Gastroesophageal sphincter (tissue), 4 donors: ENCODE measurements at regions not wholly inside any gene's neighbourhood (a gene's known extent, or its start where the extent isn't known, plus 50 kb on each side); places are given as distances from the start of the nearest gene placed in this dataset.
"Not testable (repeated sequence)": the region's sequence is repeated elsewhere in the genome, so short reads cannot be mapped to it uniquely, and the experiment has no call there.

Experiments
- ATAC-seq: fragments of 150-250 bp; one replicate; pipeline ENCODE4 v1.9.1; 2016; ENCODE audit warnings: mild to moderate bottlenecking, moderate library complexity
- H3K27ac ChIP-seq, 4 donors: fragments of 200-600 bp; sonication (generic) in 3 of 4; 1 replicate in 3 of 4; 2 replicates in 1 of 4; pipeline ENCODE4 v1.5.1; 2016 to 2019
- H3K27me3 ChIP-seq: fragments of 200-600 bp; sonication (generic); one replicate; pipeline ENCODE4 v1.5.1; 2019
- H3K36me3 ChIP-seq, 2 donors: fragments of 200-600 bp; sonication (generic); one replicate each; pipeline ENCODE4 v1.5.1; 2019; ENCODE audit warnings: control low read depth in 1 of 2
- H3K4me1 ChIP-seq, 3 donors: fragments of 200-600 bp; sonication (generic); 1 replicate in 2 of 3; 2 replicates in 1 of 3; pipeline ENCODE4 v1.5.1; 2016 to 2019; ENCODE audit warnings: control low read depth in 2 of 3
- H3K4me3 ChIP-seq, 2 donors: fragments of 200-600 bp; sonication (generic); one replicate each; pipeline ENCODE4 v1.5.1; 2019; ENCODE audit warnings: mild to moderate bottlenecking in 1 of 2, moderate library complexity in 1 of 2
- H3K9me3 ChIP-seq, 3 donors: fragments of 200-600 bp; sonication (generic); one replicate each; pipeline ENCODE4 v1.5.1; 2017 to 2019; ENCODE audit warnings: control low read depth in 2 of 3
- EP300 ChIP-seq: sonication (generic); formaldehyde crosslinking; IDR thresholded peaks from one replicate; pipeline ENCODE4 v1.6.1; 2017; ENCODE audit warnings: antibody characterized with exemption, mild to moderate bottlenecking
- POLR2A ChIP-seq, 2 donors: fragments of 450-650 bp; IDR thresholded peaks; one replicate each; pipeline ENCODE4 v1.6.1; 2017; ENCODE audit warnings: antibody characterized with exemption in 2 of 2, mild to moderate bottlenecking in 2 of 2, moderate library complexity in 1 of 2
- POLR2AphosphoS5 ChIP-seq: sonication (generic); formaldehyde crosslinking; IDR thresholded peaks from one replicate; pipeline ENCODE4 v1.6.1; 2017; ENCODE audit warnings: antibody characterized with exemption
- WGBS, 2 donors: methylation state at CpG; one replicate each; pipeline ENCODE4 v1.1.5; 2018; ENCODE audit warnings: low coverage in 1 of 2; 5-methylcytosine and 5-hydroxymethylcytosine counted together
- small RNA-seq, 4 donors: library from RNA; depleted of rRNA; stranded (forward); fragments of <200 nt; gene quantifications; one replicate each; pipeline ENCODE3, GENCODE V24; 2016
- TF ChIP-seq, protein P1 (sequence below), 4 experiments: fragments of 200-600 bp in 2 of 4; fragments of 450-650 bp in 2 of 4; sonication (generic) in 1 of 4; IDR thresholded peaks; one replicate each; pipeline ENCODE4 v1.5.1; 2017 to 2019; ENCODE audit warnings: antibody characterized with exemption in 4 of 4, mild to moderate bottlenecking in 2 of 4, moderate library complexity in 2 of 4

DNA sequence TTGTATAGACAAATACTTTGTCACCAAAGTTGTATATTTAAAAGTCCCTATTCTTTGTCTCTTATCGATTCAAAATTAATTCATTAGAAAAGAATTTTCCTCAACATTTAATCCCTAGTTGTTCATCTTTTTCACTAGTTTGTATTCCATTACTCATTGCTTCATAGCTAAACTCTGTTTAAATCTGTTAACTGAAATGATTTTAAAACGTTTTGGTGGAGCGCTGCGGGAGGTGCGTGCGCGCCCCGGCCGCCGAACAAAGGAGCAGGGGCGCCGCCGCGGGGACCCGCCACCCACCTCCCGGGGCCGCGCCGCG is 56.4 kb upstream of the GOLGA8A start:
- no peak for ATAC-seq
- H3K4me1 ChIP-seq: peaks cover 0 to 28% (median 0%) of the 10 kb centered on the region in 3 donors
- TF ChIP-seq POLR2AphosphoS5: no peak
- TF ChIP-seq EP300: no peak
- no peak for TF ChIP-seq POLR2A (IDR thresholded peaks at IDR 0.05)
- TF ChIP-seq, protein P1, sequence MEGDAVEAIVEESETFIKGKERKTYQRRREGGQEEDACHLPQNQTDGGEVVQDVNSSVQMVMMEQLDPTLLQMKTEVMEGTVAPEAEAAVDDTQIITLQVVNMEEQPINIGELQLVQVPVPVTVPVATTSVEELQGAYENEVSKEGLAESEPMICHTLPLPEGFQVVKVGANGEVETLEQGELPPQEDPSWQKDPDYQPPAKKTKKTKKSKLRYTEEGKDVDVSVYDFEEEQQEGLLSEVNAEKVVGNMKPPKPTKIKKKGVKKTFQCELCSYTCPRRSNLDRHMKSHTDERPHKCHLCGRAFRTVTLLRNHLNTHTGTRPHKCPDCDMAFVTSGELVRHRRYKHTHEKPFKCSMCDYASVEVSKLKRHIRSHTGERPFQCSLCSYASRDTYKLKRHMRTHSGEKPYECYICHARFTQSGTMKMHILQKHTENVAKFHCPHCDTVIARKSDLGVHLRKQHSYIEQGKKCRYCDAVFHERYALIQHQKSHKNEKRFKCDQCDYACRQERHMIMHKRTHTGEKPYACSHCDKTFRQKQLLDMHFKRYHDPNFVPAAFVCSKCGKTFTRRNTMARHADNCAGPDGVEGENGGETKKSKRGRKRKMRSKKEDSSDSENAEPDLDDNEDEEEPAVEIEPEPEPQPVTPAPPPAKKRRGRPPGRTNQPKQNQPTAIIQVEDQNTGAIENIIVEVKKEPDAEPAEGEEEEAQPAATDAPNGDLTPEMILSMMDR (IDR thresholded peaks at IDR 0.05): no peak
- H3K4me3 ChIP-seq: no peak overlapping the region
- 21 to 78% methylated on average over 1 to 2 of the region's 20 CpGs for WGBS, 2 donors
- H3K9me3 ChIP-seq: peaks cover 0 to 6% (median 0%) of the 10 kb centered on the region in 3 donors
- H3K27ac ChIP-seq: no peak overlapping the region
- peaks cover 94% of the 10 kb centered on the region for H3K27me3 ChIP-seq
- H3K36me3 ChIP-seq: no peaks in the 10 kb centered on the region

DNA sequence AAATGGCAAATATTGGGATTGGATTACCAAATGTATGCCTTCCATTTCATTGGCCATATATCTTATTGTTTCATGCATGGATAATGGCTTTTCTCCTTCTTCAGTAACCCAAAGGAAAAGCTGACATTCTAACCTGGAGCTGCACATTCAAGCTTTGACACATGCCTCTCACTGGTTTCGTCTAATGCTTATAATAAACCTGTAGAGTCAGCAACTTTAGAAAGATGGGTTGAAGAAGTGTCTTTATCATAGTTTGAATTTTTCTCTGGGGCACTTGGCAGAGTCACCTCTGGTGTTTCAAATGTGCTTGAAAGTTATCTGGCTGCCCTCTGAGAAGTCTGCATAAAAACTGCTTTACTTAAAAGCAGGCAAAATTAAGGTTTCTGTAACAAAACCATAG is 55.4 kb upstream of the GOLGA8A start:
- WGBS, 2 donors: 100% methylated on average over 1 of the region's 1 CpG; no CpG with 5 or more reads in 1 of the 2 donors
- Histone ChIP-seq H3K4me1 (peaks cover 0 to 28% (median 0%) of the 10 kb centered on the region in 3 donors), H3K27me3 (peaks cover 89% of the 10 kb centered on the region), H3K36me3 (no peaks in the 10 kb centered on the region), H3K4me3 (no peak overlapping the region), H3K27ac (no peak overlapping the region), H3K9me3 (peaks cover 0 to 6% (median 0%) of the 10 kb centered on the region in 3 donors)
- TF ChIP-seq EP300 (no peak), POLR2A (IDR thresholded peaks at IDR 0.05) (no peak), POLR2AphosphoS5 (no peak)
- TF ChIP-seq, protein P1 (IDR thresholded peaks at IDR 0.05): no peak
- no peak for ATAC-seq

DNA sequence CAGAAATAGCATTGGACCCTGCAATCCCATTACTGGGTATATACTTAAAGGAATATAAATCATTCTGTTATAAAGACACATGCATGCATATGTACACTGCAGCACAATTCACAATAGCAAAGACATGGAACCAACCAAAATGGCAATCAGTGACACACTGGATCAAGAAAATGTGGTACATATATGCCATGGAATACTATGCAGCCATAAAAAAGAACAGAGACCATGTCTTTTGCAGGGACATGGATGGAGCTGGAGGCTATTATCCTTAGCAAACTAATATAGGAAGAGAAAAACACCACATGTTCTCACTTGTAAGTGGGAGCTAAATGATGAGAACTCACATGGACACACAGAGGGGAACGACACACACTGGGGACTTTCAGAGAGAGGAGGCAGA is 53.9 kb upstream of the GOLGA8A start:
- H3K9me3 ChIP-seq, H3K36me3 ChIP-seq, H3K27ac ChIP-seq, ATAC-seq, H3K4me3 ChIP-seq: not testable (repeated sequence)
- 100% methylated on average over 1 of the region's 1 CpG; no CpG with 5 or more reads in 1 of the 2 donors for WGBS, 2 donors
- Histone ChIP-seq H3K4me1 (peaks cover 0 to 24% (median 0%) of the 10 kb centered on the region in 3 donors), H3K27me3 (peaks cover 76% of the 10 kb centered on the region)

DNA sequence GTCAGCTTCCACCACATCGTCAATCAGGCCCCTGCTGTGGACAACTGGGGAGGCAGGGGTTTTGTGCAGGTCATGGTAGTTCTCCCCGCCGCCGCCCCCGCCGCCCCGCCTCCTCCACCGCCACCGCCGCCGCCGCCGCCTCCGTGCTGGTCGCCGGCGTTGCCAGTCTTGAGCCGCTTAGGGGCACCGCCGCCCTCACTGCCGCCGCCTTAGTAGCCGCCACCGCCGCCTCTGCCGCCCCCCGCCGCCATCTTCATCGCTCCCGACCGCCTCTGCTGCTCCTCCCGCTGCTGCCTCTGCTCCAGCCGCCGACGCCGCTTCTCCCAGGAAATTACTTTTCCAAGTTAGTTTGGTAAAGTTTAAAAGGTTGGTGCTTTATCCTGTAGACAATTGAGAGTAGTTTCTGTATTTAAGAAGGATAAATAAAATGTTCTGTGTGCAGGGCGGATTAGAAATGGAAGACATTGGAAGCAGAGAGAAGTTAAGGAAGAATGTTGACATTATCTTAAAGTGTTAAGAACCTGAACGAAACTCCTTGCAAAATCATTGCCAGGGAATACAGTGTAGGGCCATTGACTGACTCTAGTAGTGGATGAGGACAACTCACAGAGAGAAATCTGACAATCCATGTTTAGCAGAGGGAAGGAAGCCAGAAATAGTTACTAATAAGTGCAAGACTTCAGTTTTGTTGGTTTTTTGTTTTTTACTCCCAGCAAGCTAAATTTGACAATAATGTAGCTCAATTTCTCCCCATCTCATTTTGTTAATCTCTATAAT is 53.0 kb upstream of the GOLGA8A start:
- H3K27me3 ChIP-seq: peaks cover 68% of the 10 kb centered on the region
- WGBS, 2 donors: 17 to 35% methylated on average over 1 to 2 of the region's 38 CpGs
- TF ChIP-seq EP300 (no peak), POLR2A (IDR thresholded peaks at IDR 0.05) (no peak), POLR2AphosphoS5 (no peak)
- TF ChIP-seq, protein P1 (IDR thresholded peaks at IDR 0.05): no peak

DNA sequence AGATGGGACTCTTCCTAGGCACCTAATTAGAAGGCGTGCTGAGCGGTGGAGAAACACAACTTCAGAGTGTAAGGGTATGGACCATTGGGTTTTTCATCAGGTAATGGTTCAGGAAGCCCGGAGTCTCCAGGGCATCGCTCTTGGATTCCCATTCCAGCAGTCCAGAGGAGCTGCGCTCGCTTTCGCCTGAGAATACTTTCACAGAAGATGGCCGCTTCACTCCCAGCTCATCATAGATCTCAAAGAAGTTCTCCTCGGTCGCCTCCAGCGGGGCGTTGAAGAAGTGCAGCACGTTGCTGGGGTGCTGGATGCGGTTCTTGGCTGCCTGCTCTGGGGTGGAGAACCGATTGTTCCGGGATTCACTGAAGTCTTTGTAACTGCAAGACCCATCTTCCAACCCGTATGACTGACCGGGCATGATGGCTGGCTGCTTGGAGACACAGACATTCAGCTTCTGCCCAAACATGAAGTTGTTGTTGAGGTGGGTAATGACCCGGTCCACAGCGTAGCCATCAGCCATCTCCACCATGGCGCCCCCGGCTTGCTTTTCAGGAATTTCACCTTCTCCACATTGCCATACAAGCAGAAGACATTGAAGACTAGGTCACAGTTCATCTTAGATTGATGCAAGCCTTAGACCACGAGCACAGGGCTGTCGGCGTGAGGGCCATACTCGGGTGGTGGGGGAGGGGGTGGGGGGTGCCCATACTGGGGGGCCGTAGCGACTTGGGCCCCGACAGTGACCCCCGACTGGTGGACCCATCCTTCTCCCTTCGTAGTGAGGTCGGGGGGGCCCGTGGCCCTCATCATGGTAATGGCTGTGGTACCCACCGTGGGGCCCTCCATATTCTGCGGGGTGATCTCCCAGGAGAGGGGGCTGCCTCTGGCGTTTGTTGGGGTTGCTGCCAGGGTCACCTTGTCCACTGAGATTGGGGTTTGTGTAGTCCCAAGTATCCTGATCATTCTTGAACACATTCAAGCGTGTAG is 51.7 kb upstream of the GOLGA8A start:
- H3K4me1 ChIP-seq, H3K4me3 ChIP-seq, H3K36me3 ChIP-seq, H3K27ac ChIP-seq, ATAC-seq, H3K9me3 ChIP-seq: not testable (repeated sequence)
- 90 to 100% methylated on average over 2 to 17 of the region's 37 CpGs for WGBS, 2 donors
- H3K27me3 ChIP-seq: peaks cover 54% of the 10 kb centered on the region

More for the DNA sequence above, 53.0 kb upstream of the GOLGA8A start:
- no peak for ATAC-seq
- no peak overlapping the region for H3K27ac ChIP-seq
- H3K36me3 ChIP-seq: no peaks in the 10 kb centered on the region
- H3K9me3 ChIP-seq: peaks cover 0 to 6% (median 0%) of the 10 kb centered on the region in 3 donors
- no peak overlapping the region for H3K4me3 ChIP-seq
- H3K4me1 ChIP-seq: peaks cover 0 to 16% (median 0%) of the 10 kb centered on the region in 3 donors

Small RNAs in the stretch of these regions (small RNA-seq; reads per million reads assigned to genes)
- 0 reads per million in 4 donors for gene MIR1233-2
